GM18873 (cell line): ENCODE measurements at regions not wholly inside any gene's neighbourhood (a gene's known extent, or its start where the extent isn't known, plus 50 kb on each side); places are given as distances from the start of the nearest gene placed in this dataset.

Experiments used
- ATAC-seq: cut with Tn5 transposase; IDR thresholded peaks from one replicate; pipeline ENCODE4 v1.9.1; 2021; ENCODE audit warnings: mild to moderate bottlenecking, moderate library complexity, moderate number of reproducible peaks; ENCODE audit not compliant: unreplicated experiment, low FRiP score

GRCh38 chr3:148240351-148240750 lies 457.4 kb upstream of the AGTR1 start:
- ATAC-seq, result no peak

- ATAC-seq, result no peak
These were observed 454.1 kb upstream of the AGTR1 start for GRCh38 chr3:148243609-148244008.

GRCh38 chr3:148246291-148246923 lies 451.3 kb upstream of the AGTR1 start:
- no peak for ATAC-seq

GRCh38 chr3:148253713-148254112 lies 444.0 kb upstream of the AGTR1 start:
- no peak for ATAC-seq

GRCh38 chr3:148254402-148254801 lies 443.3 kb upstream of the AGTR1 start:
- no peak for ATAC-seq

GRCh38 chr3:148255981-148256969 lies 441.4 kb upstream of the AGTR1 start:
- no peak for ATAC-seq

- ATAC-seq, result no peak
These were observed 434.7 kb upstream of the AGTR1 start for GRCh38 chr3:148262980-148263379.

GRCh38 chr3:148265841-148266240 lies 431.9 kb upstream of the AGTR1 start:
- ATAC-seq, result no peak

- no peak for ATAC-seq
These were observed 431.4 kb upstream of the AGTR1 start for GRCh38 chr3:148266341-148266740.

GRCh38 chr3:148269816-148270215 lies 427.9 kb upstream of the AGTR1 start:
- ATAC-seq, result no peak

GRCh38 chr3:148280623-148281242 lies 417.0 kb upstream of the AGTR1 start:
- no peak for ATAC-seq

- no peak for ATAC-seq
These were observed 408.5 kb upstream of the AGTR1 start for GRCh38 chr3:148289159-148289558.

- ATAC-seq, result no peak
These were observed 400.7 kb upstream of the AGTR1 start for GRCh38 chr3:148297013-148297412.

GRCh38 chr3:148307443-148307843 lies 390.3 kb upstream of the AGTR1 start:
- peak; percentile 77 for ATAC-seq

- ATAC-seq, result peak; percentile 65
These were observed 388.2 kb upstream of the AGTR1 start for GRCh38 chr3:148309390-148310035.

- ATAC-seq, result no peak
These were observed 381.9 kb upstream of the AGTR1 start for GRCh38 chr3:148315756-148316155.

GRCh38 chr3:148318240-148318639 lies 379.5 kb upstream of the AGTR1 start:
- ATAC-seq, result no peak

GRCh38 chr3:148319161-148319915 lies 378.4 kb upstream of the AGTR1 start:
- ATAC-seq, result peak; percentile 95

- ATAC-seq, result no peak
These were observed 377.7 kb upstream of the AGTR1 start for GRCh38 chr3:148319960-148320359.
